ENCODE measurements at regions not wholly inside any gene's neighbourhood (a gene's known extent, or its start where the extent isn't known, plus 50 kb on each side); places are given as distances from the start of the nearest gene placed in this dataset.
"Not testable (repeated sequence)": the region's sequence is repeated elsewhere in the genome, so short reads cannot be mapped to it uniquely, and the experiment has no call there.

DNA sequence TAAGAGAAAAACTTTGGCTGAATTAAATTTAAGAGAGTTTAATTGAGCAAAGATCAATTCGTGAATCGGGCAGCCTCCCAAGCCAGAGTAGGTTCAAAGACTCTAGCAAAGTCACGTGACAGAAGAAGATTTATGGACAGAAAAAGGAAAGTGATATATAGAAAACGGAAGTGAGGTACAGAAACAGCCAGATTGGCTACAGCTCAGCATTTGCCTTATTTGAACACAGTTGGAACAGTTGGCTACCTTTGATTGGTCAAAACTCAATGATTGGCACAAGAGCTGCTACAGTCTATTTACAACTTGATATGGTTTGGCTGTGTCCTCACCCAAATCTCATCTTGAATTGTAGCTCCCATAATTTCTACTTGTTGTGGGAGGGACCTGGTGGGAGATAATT, 102.6 kb downstream of the PLG start:
- no peak for DNase-seq

DNA sequence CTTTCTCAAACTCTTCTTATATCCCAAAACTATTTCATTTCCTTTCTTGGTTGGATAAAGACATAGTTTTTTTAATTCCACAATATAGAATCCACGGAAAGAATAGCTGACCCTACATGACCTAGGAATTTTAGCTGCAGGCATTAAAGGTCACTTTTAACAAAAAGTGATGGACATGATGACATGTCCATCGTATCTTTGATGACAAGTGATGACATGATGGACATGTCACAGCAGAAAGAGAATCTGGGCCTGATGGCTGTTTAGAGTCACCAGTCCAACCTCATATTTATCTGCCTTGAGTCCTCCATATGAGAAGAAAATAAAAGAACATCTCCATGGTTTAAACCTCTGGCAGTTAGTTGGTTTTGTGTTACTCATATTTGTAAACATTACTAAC, 106.2 kb downstream of the PLG start:
- no peak for DNase-seq

DNA sequence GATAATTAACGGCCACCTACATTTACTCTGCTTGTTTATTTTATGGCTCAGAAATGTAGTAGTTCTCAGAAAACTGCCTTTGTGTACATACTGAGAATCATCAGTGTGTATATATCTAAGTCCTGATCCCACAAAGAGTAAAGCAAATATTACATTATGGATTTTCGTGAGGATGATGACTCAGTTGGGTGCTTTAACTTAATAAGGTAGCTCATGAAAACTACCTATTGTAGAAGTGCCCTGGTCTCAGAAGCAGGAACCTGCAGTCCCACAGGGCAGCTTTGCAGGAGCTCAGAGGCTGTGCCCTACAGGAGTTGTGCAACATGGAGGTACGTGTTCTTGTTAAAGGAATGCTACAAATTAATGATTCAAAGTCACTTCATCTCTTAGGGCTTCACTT, 108.2 kb downstream of the PLG start:
- no peak for DNase-seq

DNA sequence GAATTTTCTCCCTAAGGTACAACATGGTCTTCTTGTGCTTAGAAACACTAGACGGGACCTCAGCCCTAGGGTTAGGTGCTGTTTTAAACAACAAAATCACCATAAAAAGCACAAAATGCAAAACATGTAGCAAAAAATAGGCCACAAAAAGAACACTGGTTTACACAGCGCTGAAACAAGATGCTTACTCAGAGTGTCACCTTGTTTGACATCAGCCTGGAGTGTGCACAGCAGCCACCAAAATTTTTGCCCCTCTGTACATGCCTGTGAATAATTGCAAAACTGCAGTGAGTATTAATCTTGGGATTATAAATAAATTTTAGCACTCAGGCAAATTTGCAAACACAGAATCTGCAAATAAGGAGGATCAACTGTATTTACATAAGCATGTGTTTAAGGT, 110.1 kb downstream of the PLG start:
- no peak for DNase-seq

DNA sequence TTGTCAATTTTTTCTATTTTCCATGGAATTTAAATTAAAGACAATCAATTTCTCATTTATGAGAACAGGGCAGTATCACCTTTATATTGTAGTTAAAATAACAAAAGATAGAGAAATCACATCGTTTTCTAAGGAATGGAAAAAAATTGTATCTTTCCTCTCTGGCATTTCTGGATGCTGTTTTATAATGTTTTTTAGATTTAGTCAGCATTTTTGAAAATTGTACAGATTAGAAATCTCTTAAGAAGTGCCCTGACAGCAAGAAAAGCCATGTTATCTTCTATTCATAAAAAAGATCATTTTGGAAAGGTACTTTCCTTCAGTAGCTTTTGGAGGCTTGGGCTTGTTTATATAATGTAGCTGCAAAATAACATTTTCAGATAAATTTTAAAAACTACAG, 116.9 kb downstream of the PLG start:
- DNase-seq: no peak

DNA sequence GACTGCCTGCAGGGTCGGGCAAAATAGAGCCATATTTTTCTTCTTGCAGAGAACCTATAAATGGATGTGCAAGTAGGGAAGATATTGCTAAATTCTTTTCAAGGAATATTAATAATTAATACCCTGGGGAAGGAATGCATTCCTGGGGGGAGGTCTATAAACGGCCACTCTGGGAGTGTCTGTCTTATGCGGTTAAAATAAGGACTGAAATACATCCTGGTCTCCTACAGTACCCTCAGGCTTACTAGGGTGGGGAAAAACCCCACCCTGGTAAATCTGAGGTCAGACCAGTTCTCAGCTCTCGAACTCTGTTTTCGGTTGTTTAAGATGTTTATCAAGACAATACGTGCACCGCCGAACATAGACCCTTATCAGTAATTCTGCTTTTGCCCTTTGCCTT, 118.6 kb downstream of the PLG start:
- DNase-seq: not testable (repeated sequence)

DNA sequence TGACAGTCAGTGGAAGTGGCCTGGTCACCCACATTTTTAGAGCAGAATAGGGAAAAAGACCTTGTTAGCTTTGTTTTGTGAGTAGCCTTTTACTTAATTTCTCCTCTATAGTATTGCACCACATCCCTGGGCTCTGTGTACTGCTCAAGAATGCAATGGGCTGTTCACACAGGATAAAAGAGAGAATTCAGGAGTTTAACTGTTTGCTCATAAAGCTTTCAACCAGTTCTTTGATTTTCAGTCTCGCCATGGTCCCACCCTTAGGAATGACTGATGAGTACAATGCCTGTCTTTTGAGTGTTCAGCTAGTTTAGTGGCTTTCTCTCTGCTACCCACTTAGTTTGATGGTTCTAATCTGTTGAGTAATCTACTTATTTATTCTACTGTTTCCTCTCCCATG, 129.7 kb downstream of the PLG start:
- no peak for DNase-seq

DNA sequence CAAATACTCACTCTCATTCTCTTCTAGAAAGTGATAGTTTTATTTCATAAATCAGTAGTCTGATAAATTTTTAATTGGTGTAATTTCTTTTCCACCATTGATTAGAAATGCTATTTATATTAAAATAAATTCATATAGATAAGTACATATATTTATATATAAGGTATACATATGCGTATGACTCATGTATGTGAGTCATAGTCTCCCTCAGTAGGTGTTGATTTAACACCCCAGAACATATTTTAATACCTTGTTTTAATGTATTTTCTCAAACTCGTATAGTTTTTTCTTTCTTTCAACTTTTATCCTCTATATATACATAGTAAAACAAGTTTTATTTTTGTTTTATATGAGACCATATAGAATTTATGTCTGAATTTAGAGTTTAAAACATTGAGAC, 130.4 kb downstream of the PLG start:
- DNase-seq: no peak

DNA sequence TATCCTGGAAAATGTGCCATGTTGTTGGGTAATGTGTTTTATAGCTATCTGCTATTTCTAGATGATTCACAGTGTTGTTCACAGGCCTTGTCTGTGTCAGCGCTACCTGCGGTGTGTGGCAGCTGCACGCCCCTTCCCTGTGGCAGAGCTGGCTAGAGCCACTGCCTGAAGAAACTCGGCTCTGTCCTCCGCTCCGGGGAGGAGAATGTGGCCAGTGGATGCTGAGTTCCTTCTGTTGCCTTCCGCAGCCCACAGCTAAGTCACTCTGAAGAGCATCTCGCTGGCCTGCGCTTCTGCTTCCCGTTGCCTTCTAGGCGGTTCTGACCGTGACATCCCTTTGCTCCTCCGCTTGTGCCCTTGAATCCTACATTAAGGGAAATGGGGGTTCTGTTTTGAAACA, 135.1 kb downstream of the PLG start:
- DNase-seq: no peak

DNA sequence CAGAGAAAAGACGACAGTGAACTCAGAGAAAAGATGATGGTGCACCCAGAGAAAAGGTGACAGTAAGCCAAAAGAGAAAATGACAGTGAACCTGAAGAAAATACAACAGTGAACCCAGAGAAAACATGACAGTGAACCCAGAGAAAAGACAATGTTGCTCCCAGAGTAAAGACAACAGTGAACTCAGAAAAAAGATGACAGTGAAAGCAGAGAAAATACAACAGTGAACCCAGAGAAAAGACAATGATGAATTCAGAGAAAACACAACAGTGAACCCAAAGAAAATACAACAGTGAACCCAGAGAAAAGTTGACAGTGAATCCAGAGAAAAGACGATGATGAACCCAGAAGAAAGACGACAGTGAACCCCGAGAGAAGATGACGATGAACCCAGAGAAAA, 140.5 kb upstream of the MAP3K4 start:
- no peak for DNase-seq

DNA sequence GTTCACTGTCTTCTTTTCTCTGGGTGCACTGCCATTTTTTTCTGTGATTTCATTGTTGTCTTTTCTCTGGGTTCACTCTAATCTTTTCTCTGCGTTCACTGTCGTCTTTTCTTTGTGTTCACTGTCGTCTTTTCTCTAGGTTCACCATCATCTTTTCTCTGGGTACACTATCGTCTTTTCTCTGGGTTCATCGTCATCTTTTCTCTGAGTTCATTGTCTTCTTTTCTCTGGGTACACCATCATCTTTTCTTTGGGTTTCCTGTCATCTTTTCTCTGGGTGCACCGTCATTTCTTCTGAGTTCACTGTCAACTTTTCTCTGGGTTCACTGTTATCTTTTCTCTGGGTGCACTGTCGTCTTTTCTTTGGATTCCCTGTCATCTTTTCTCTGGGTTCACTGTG, 137.6 kb upstream of the MAP3K4 start:
- DNase-seq: no peak

DNA sequence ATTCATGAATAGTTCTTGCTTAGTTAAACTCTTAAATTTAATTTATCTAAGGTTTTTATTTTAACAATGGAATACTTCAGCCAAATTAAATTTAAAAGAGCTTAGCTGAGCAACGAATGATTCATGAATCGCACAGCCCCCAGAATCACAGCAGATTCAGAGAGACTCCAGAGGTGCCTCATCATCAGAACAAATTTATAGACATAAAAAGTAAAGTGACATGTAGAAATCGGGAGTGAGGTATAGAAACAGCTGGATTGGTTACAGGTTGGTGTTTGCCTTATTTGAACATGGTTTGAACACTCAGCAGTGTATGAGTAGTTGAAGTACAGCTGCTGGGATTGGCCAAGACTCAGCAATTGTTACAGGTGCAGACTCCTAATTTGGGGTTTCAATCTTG, 132.7 kb upstream of the MAP3K4 start:
- DNase-seq: no peak

DNA sequence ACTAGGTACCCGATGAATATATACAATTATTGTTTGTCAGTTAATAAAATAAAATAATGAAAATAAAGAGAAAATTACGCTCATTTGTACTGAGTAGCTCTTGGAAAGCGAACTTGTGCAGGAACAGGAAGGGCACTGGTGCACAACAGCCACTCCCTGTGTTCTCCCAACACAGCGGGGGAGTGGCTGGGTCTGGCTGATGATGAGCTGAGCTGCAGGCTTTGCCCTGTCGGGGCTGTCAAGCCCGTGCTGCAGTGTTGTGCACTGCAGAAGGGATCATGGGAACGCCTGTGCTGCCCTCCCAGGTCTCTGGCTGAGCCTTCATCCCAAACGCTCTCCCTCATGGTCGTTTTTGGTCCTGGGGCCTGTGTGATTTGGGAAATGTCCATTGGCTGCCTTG, 131.7 kb upstream of the MAP3K4 start:
- DNase-seq: no peak

DNA sequence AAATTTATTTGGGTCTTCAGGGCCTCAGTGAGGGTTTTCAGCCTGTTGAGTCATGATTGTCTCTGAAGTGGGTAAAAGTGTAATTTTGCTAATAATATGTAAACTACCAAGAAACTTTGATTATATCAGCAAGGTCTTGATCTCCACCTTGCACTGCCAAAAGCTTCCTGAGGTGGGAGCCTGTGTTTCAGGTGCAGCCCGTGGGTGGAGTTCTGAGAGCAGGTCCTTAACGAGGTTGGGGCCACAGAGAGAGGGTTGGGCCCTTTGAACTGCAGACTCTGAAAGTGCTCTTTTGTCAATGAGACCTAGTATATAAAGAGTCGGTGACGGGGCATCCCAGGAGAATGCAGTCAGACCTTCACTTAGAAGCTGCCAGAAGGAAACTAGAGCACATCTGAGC, 129.7 kb upstream of the MAP3K4 start:
- no peak for DNase-seq

DNA sequence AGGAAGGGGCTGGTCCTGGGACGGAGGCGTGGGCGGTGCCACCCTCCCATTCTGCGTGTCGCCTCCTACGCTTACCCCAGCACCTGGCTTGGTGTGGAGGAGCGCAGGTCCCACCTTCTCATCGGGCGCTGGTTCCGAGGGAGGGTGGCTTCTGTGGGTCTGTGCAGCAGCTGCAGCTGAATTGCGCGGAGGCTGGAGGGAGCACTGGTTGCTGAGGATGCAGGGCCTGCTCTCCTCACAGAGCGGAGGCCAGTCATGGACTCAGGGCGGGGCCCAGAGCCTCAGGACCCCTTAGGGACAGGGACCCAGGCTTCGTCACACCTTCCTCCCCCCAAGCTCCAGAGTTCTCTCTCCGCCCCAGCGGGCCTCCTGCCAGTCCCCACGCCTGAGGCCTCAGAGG, 127.8 kb upstream of the MAP3K4 start:
- no peak for DNase-seq

DNA sequence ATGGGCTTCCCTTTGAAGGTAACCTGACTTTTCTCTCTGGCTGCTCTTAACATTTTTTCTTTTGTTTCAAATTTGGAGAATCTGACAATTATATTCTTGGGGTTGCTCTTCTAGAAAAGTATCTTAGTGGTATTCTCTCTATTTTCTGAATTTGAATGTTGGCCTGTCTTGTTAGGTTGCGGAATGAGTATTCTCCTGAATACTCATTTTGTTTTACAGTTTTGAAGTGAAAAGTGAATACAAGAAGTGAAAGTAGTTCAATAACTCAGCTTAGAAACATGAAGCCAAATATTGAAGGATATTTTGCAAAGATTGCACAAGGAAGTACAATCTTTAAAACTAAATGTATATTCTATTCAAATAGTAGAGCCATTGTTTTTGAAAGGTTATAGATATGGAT, 120.2 kb upstream of the MAP3K4 start:
- DNase-seq: no peak

DNA sequence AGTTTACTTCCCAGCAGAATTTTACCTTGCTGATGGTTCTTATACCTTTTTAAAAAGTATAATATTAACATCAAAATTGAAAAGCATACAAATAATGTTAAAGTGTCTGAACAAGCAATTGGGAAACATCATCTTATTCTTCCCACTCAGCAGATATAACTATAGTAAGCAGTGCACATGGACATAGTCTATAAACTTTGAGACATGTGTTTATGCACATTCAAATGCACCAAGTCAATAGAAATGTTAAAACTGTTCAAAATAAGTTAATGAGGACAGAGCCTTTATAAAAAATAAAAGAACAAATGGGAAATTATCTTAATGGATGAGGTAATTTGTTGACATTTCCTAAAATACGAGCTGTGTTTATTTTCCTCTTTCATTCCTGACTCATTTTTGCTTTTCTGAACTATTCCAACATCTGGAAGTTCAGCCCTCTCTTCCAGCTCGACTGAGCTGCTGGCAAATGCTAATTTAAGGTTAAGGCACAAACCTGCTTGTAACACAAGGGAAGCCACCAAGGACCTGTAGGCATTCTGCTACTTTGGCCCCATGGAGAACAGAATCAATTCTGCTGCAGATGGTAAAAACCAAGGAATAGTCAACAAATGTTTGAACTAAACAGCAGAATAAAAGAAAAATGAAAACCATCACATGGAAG, 110.3 kb upstream of the MAP3K4 start:
- DNase-seq: no peak

DNA sequence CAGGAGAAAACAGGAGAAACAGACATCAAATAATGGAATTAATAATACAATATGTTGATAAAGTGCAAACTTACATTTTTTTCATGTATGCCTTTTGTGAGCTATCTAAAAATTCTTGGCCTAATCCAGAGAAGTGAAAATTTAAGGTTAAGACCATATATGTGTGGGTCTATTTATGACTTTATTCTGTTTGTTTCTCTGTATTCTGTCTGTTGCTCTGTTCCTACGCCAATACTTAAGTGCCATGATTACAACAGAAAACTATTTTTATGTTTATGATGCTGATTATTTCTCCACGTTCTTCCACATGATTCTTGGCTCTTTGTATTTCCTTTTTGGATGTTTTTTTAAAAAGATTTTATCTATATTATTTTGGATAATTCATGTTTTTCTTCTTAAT, 109.6 kb upstream of the MAP3K4 start:
- DNase-seq: no peak

DNA sequence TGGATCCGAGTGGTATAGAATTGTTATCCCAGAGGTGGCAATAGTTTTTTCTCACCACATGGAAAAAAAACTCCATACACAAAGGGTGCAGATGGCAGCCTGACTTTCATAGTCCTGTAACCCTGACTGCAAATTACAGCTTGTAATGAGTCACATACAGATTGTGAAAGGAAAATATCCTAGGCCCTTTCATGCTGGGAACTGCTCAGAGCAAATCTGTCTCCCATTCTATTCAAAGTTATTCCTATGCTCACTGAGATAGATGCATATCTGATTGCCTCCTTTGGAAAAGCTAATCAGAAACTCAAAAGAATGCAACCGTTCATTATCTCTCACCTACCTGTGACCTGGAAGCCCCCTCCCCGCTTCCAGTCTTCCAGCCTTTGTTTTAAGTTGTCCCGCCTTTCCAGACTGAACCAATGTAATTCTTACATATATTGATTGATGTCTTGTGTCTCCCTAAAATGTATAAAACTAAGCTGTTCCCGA, 108.7 kb upstream of the MAP3K4 start:
- no peak for DNase-seq

DNA sequence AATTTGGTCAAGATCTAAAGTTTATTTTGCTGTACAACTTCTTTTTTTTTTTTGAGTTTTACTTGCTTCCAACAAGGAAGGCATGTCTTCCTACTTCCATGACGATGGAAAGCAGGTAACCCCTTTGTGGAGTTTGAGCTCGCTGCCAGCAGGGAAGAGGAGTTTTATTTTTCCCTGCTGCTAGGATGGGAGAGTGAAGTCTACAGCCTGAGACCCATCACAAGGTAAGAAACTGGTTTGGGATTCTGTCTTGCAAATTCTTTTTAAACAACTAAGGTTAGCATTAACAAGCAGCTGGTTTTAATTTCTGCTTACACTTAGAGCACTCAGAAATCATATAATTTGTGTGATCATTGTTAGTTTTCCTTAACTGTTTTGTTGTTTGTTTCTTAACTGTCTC, 108.0 kb upstream of the MAP3K4 start:
- no peak for DNase-seq

DNA sequence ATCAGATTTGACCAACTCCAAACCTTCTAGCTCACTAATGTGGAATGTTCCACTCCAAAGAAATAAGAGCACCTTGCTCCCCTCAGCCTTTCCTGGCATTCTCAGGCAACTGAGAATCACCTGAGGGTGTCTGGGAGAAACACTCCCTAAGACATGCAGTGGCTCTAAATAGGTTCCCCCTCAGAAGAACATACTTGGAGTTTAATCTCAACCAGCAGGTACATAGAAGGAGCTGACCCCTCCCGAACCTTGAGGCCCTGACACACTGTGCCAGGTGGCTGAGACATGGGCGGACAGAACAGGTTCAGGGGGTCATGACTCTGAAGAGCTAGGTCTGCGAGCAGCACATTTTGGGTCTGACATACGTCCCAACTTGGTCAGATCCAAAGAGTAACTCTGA, 107.6 kb upstream of the MAP3K4 start:
- DNase-seq: no peak

DNA sequence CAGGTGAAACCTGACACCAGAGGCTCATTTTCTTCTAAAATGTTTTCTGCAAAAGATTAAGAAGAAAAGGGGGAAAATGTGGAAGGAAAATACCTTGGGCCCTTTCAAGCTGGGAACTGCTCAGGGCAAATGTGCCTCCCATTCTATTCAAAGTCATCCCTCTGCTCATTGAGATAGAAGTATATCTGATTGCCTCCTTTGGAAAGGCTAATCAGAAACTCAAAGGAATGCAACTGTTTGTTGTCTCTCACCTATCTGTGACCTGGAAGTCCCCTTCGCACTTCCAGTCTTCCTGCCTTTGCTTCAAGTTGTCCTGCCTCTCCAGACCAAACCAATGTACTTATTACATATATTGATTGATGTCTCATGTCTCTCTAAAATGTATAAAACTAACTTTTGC, 102.4 kb upstream of the MAP3K4 start:
- not testable (repeated sequence) for DNase-seq

DNA sequence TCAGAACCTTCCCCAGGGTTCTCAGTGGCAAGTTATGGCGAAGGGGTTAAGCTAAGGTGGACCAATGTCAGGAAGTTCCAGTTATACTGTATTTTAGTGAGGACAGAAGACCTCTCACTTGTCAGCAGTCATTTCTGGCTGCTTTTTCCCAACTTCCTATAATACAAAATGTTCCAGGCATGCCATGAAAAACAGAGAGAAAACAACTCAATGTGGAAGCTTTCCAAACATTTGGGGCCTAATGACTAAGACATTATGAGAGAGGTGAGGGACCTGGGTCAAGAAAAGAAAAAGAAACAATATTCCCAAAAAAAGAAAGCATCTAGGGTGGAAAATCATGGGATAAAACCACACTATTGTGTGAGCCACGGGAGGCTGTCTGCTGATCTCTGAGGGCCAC, 99.9 kb upstream of the MAP3K4 start:
- no peak for DNase-seq

DNA sequence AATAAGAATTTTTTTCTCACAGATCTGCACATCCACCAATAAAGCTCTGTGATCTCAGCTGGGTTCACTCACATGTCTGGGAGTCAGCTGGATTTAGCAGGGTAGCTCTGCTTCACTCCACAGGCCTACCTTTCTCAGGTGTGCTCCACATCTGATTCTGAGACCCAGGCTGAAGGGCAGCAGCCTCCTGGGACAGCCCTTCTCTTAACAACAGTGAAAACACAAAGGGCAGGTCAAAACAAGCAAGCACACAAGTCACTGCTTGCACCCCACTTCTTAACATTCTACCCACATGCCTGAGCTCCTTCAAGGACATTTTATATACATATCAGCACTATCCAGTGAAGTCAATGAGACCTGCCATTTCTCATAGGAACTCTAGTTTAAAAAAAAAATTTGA, 96.0 kb upstream of the MAP3K4 start:
- no peak for DNase-seq

DNA sequence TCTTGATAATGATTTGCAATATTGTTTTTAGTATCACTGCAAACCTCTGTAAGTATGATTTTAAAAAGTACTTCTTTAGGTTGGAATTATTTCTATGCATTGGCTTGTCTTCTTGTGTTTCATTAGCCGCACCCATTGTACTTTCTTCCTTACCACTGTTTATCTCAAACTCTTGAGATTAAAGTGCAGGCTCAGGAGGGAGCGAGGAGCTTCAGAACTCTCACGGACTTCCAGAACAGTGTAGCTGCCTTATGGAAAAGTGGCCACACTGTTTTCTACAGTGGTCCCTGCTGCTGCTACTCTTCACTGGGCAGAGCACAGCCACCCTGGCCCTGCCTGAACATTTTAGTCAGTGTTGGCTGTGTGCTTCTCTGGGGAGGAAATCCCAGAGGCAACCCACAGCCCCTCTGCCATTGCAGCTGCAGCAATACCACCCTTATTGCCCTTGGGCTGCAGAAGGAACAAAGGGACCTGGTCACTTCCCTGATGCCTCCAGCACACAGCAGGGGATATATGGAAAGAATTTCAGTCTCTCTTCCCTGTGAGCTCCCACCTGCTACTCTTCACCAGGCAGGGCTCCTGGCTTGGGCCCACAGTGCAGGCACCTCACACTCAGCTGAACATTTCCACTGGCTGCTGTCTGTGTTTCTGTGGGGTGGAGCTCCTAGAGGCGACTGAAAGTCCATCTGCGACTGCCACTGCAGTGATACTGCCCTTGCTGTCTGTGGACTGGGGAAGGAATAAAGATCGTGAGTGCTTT, 91.7 kb upstream of the MAP3K4 start:
- DNase-seq: no peak

Measured in right hindlimb (tissue), 1 donor.